Pulmonary artery endothelial cell (primary cell): ENCODE measurements at regions not wholly inside any gene's neighbourhood (a gene's known extent, or its start where the extent isn't known, plus 50 kb on each side); places are given as distances from the start of the nearest gene placed in this dataset.
"Not testable (repeated sequence)": the region's sequence is repeated elsewhere in the genome, so short reads cannot be mapped to it uniquely, and the experiment has no call there.

Source experiments
- DNase-seq: peaks from one replicate; pipeline ENCODE4 v3.0.0-alpha.2; 2011; ENCODE audit warnings: low read depth, low spot score

DNA sequence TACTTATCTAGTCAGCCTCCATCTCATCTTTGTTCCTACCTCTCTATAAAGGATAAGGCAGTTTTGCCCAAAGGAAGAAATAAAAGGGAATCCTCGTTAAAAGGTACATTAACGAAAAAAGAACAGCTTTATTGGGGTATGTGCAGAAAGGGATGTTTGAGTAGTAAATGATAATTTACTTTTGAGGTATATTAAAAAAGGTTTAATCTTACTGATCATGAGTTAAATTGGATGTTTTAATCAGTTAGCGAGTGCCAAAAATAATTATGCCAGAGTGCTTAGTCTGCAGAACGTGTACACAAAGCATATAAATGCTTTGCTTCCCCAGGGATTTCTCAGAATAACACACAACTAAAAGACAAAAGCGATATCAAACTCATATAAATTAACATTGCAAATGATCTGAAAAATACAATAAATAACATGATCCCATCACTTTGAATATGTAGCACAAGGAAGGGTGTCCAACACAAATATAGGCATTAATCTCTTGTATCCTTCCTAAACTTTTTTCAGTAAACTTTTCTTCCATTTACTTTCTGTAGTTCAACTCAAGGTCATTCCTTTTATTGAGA is 865.0 kb downstream of the NR2F1-AS1 start:
- no peak for DNase-seq

DNA sequence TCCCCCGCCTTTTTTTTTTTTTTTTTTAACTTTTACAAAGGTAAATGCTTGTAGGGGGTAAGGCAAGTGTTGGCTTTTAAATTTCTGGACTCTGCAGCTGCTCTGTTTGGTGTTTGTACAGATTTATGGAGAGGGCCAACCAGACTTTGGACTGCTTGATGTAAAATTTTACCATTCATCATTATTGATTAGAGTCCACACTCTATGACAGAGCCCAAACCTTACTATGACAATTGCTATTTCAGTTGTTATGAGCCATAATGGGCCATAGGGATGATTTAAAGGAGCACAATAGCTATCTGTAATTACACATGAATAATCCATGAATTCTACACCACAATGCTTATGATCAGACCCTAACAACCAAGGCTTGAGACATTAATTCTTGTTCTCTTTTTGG is 867.2 kb downstream of the NR2F1-AS1 start:
- DNase-seq: no peak

DNA sequence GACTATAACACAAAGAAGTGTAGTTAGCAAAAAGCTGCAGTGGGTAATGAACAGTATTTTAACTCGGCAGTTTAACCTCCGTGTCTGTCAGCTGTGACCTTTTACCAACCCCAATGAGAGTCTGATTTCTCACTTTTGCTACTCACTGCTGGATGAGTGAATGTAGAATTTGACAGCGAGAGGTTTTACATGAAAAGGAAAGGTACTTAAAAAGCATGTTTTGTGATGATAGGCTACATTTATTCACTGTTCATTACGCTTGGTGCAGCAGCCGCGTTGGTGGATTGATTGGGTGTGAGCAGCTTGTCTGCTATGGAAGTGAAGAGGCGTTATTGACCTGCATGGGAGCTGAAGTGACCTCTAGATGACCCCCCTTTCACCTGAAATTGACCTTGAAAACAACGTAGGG is 867.7 kb downstream of the NR2F1-AS1 start:
- DNase-seq: no peak

DNA sequence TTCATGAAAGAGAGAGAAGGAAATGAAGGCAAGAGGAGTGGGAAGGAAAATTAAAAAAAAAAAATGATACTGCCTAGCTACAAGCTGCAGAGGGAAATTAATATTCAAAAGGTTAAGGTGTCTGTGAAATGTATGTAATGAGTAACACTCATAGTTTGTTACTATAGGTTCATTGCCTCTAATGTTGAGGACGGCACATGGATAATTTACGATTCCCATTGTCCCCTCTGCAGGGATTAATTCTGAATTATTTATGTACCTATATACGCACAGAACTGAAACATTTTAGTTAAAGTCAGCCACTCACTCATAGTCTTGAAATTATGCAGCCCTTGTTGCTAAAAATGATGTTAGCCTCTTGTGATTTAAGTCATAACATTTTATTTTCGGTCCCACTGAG is 869.1 kb downstream of the NR2F1-AS1 start:
- DNase-seq: no peak

DNA sequence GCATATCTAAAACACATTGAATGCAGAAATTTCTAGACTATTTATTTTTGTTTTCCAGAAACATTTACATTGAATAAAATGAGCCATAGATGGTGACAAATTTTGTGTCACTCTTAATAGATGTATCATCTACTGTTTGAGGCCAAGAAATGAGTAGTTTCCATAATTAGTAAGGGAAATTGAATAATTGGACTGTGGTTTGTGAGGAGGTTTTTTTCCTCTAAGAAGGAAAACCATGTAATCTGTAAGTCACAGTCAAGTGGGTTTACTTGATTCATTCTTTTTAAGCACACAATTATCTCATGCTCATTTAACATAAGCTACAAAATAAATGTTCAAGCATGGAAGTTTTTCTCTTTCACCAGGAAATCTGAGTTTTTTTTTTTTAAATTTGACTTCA is 876.4 kb downstream of the NR2F1-AS1 start:
- DNase-seq: no peak

DNA sequence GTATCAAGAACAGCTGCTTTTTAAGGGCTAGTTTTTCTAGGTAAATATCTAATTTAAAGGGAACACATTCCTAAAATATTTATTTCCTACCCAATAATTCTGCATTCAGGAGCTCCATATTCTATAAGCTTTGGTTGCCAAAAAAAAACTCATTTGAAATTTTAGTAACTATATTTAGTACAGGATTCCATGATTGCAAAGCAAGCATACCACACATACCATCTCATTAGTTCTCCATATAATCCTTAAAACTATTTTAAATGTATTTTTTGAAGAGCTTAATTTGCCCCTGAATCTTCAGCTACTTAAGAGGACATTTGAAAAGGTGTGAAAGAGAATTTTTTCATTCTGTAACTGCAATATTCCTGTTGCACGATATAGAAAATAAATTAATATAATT is 877.0 kb downstream of the NR2F1-AS1 start:
- DNase-seq: no peak

DNA sequence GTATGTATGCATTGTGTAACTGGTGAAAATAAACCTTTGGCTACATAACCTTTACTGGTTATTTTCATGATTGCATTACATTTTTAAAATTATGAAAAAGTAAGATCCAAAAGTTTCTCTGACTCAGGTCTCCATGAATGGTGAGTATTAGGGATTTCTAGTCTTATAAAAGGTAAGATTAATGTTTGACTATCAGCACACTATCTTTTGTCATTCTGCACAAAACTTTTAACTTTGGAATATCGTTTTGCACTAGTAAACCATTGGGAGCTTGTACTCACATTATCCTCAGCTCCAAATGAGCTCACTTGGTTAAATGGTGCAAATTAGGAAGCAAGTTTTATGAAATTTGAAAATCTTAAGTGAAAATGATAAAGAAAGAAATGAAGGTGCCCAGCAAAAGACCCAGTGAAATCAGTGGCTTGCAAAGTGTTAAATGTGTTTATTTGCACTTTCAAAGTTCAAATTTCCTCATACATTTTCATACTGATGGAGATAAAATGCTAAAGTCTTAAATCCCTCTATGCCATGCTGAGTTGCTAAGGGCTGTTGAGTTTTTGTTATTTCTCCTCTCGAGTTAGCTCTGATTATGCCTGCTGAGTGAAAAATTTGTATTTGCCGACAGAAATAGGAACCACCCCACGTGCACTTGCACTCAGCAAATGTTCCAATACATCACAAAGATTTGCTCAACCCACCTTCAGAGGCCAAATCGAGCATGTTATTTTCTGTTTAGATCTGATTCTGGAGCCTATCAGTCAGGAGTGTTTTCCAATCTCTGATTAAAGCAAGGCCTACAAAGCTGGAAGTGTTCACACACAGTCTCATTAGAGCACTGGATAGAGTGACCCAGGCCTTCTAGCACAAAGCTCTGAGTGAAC is 885.7 kb downstream of the NR2F1-AS1 start:
- no peak for DNase-seq

DNA sequence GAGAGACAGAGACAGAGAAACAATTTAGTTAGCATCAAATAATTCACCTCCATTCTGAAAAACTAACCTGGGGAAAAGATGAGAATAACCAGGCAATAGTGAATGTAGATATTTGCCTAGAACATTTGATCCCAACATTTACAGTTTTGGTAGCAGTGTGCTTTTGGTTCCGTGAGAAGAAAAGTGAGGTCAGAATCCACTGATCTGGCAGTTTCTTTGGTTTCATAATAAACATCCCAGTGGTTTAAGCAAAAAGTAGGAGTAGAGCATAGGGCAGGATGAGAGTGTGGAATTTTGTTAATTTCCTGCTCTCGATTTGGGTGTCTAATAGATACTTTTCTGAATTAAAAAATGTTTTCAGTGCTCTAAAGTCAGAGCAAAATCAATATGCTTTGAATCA is 887.0 kb downstream of the NR2F1-AS1 start:
- DNase-seq: no peak

DNA sequence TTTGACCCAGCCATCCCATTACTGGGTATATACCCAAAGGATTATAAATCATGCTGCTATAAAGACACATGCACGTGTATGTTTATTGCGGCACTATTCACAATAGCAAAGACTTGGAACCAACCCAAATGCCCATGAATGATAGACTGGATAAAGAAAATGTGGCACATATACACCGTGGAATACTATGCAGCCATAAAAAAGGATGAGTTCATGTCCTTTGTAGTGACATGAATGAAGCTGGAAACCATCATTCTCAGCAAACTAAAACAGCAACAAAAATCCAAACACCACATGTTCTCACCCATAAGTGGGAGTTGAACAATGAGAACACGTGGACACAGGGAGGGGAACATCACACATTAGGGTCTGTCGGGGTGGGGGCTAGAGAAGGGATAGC is 889.1 kb downstream of the NR2F1-AS1 start:
- DNase-seq: not testable (repeated sequence)

DNA sequence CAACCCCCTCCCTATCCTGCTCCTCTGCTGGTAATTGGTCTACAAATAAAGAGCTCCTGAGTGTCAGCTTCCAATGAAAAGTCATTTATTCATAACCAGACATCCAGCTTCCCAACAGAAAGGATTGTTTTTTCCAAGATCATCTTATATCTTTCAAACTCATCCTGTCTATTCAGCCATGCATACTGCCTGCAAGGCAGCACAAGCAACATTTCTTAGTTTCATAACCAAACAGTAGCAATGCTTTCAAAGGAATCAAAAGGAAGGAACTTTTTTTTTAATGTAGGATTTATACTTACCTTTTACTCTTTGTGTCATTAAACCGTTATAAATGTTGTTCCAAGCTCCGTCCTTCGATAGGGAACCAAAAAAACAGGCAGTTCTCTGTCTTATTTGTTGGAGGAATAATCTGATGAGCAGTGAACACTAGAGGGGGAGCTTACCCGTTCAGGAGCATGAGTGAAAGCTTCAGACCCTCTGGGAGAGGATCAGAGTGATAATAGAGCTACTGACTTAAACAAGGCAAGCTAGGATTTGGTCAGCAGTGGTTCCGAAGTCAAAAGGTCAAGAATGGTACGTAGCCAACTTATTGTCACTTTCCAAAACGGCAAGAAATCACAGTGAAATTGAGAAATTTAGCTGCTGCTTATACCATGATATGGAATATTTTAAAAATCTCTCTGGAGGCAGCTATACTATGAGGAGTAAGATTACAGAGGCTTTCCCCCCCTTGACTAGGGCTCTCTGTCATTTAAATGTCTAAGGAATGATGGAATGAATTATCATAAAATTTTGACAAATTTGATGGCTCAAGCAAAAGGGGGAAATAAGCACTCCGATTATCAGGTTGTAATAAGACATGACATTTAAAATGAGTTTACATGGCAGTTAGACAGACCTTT is 892.9 kb downstream of the NR2F1-AS1 start:
- DNase-seq: no peak

DNA sequence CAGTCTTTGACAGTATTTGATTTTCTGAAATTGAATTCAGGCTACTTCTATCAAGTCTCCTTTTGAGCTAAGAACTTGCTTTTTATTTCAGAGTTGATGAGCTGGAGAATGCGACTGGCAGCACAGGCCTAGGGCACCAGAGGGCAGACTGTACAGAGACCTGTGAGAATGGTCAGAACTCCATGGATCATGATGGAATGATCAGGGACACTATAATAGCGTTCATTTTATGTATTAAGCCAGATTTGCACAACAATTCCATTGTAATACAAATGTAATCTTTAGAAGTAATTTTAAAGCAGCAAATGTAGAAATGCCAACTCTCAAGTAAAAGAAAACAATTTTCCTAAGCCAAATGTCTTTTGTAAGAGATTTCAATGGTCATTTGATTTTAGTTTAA is 902.4 kb downstream of the NR2F1-AS1 start:
- no peak for DNase-seq

DNA sequence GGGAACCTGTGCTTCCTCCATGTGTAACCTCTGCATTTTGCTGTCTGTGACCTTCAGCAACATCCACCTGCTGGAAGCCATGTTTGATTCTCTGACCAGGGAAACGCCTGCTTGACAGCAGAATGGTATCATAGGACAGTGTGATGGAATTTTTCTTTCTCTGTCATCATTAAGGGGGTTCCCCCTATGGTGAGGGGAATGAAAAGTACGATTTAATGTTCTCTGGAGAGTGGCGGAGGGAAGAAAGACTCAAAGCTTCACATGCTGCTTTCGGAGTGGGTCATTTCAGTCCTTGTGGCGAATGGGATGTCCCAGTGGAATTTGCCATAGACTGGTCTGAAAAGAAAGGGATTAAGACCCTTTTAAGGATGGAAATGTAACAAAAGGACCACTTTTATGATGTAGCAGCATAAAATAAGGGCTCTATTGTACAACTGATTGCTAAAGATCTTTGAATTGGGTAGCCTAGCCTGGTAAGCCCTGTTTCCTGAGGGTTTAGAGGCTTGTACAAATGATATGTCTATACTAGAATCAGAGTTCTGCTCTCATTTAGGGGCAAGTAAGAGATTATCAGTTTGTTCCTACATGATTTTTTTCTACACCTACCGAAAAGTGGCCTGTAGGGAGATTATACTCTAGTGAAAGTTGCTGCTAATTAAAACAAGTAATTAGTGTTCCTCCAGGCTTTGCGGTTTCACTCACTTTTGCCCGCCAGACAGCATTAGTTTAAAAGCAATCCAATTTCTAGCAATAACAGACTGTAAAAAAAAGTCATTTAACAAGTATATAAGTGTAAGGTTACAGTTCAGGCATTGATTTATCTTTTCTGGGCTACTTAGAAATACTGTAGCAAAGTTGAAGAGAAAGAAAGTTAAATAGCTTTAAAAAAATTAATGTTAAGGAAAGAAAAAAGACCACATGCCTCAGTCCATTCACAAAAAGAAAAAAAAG is 904.5 kb downstream of the NR2F1-AS1 start:
- DNase-seq: no peak

DNA sequence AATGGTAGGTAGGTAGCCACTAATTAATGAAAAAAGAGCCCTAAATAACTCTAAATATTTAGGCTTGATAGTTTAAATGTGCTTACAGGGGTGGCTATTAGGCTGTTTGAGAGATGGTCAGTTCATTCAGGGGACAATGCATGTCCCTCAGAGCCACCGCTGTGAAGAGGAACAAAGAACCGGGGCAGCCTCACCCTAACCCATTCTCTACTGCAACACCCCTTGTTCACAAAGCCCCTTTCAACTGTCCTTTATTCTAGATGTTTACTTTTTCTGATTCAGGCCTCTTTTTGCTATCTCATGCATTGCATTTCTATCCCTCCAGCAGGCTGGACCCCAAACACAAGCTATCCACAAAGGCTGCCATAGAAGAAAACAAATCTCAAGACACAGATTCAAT is 906.7 kb downstream of the NR2F1-AS1 start:
- no peak for DNase-seq

DNA sequence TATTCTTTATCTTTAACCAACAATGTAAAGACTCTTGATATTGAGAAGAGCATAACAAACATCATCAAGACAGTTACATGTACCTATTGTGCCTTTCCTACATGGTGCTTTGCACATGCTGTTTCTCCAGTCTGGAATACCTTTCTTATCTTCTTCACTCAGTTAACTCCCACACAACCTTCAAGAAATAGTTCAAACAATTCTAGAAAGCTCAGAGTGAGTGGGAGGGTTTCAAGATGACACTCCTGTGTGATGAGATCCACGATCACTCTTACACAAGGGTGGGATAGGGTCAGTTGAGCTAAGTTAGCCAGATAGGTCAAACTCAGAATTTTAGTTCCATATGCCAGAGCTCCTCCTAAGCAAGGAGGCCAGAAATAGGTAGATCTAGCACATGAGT is 915.5 kb downstream of the NR2F1-AS1 start:
- no peak for DNase-seq

DNA sequence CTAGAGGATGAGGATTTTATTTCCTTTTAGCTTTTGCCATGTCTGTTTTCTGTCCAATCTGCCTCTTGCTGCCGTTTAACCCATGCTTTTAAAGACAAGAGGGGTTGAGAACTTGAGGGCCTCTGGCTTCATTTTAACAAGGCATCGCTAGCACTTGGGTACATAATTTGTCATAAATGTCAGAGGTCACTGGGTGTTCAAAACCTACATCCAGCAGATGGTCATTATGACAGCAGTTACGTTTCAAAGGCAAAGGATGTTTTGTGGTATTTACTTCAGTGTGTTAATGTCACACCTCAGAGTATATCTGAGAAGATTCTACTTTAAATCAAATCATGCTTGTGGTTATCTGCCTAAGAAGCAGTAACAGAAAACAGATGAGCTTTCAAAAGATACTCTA is 918.3 kb downstream of the NR2F1-AS1 start:
- DNase-seq: no peak

DNA sequence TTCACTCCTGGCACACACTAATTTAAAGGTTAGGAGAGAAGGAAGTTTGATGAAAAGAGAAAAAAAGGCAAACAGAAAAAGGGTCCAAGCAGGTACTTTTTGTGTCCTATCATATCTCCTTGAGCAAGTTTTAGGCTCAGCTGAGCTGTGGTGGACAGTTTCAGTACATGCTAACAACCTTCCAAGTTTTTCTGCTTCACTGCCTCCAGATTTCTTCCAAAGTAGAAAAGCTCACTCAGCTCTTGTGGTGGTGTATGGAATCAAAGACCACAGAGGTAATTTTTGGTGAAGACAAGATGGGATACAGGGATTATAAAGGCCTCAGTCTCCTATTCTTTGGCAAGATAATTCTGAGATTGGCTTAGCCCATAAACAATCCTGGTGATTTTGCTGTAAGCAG is 921.8 kb downstream of the NR2F1-AS1 start:
- no peak for DNase-seq

DNA sequence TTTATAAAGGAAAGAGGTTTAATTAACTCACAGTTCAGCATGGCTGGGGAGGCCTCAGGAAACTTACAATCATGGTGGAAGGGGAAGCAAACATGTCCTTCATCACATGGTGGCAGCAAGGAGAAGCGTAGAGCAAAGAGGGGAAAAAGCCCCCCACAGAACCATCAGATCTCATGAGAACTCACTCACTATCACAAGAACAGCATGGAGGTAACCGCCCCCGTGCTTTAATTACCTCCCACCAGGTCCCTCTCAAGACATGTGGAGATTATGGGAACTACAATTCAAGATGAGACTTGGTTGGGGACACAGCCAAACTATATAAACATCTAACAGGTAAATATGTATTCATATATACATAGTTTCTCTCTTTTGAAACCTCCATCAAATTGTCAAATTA is 926.4 kb downstream of the NR2F1-AS1 start:
- not testable (repeated sequence) for DNase-seq

DNA sequence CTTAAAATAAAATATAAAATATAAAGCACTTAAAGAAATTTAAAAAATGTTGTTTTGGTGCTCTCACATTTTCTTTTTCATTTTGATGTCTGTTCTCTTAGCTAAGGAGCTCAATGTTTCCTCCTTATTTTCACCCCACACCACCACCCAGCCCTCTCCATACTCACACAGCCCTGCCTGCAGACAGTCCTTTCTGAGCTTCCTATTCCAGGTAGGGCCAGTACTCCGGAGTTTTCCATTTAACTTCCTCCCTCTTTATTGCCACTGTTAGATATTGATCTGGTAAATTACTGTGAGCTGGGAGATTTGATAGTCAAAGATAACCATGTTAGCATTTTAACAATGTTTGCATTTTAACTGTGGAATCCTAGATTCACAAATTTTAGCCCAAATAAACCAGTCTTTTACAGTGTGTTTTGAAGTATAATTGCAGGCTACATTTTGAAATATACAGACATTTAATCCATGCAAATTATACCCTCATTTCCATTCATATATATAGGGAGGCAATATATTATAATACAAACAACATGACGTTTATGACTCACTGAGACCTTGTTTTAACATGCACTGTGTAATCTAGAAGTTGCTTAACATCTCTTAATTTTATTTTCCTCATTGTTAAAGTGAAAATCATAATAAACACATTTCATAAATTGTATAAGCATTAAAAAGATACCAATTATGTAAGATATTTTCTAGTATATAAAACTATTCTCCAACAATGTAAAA is 927.1 kb downstream of the NR2F1-AS1 start:
- DNase-seq: no peak

DNA sequence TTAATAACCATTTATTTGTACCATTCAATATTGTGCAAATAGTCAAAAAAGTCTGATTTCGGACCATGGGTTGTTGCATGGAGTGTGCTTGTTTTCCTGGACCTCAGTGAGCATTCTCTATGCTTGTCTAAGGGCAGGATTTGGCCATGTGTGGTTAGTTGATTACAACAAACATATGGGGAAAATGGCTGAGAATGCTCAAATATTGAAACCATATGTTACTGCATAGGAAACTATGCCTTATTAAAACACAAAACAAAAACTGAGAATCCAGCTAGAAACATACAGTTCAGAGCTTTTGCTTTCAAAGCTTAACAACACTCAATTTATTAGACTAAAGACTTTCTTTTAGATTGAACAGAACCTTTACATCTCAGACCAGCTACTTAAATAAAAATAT is 928.3 kb downstream of the NR2F1-AS1 start:
- DNase-seq: no peak

DNA sequence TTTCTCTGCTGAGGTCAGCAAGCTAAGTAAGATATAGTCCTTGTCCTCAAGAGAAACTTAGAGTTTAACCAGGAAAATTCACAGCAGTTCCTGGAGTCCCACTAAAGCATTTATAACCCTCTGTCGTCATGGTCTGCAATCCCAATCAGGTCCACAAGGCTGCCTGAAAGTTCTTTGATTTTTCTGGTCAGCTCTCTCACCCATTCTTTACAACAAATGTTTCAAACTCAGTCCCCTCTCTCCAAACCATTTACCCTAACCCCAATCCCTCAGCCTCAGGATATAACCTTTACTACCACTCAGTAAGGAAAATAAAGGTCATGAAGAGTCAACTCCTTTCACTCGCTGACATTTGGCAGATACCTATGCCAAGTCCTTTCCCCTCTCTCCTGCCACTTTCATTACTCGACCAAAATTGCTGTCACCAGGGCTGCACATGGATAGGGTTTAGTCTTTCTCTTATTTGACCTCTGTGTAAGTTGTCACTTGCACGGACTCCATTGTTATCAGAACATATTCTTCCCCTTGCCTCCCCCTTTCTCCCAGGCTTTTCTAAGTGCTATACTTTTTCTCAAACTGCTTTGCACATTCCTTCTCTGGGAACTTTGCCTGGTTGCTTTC is 936.6 kb downstream of the NR2F1-AS1 start:
- no peak for DNase-seq
